Osteocyte (in vitro differentiated cells): ENCODE measurements at regions not wholly inside any gene's neighbourhood (a gene's known extent, or its start where the extent isn't known, plus 50 kb on each side); places are given as distances from the start of the nearest gene placed in this dataset.

Source experiments
- DNase-seq: peaks from one replicate; pipeline ENCODE4 v3.0.0; 2021; ENCODE audit warnings: mixed read lengths; ENCODE audit not compliant: unreplicated experiment; ENCODE audit errors: extremely low spot score
- H3K27ac Mint-ChIP-seq: one replicate; pipeline ENCODE4 v1.8.0; 2021; ENCODE audit warnings: mild to moderate bottlenecking, mixed read lengths; ENCODE audit not compliant: unreplicated experiment
- H3K27me3 Mint-ChIP-seq: one replicate; pipeline ENCODE4 v1.8.0; 2021; ENCODE audit warnings: mixed read lengths; ENCODE audit not compliant: unreplicated experiment
- H3K36me3 Mint-ChIP-seq: one replicate; pipeline ENCODE4 v1.8.0; 2021; ENCODE audit warnings: mixed read lengths; ENCODE audit not compliant: unreplicated experiment
- H3K4me1 Mint-ChIP-seq: one replicate; pipeline ENCODE4 v1.8.0; 2021; ENCODE audit warnings: mixed read lengths; ENCODE audit not compliant: unreplicated experiment
- H3K4me3 Mint-ChIP-seq: one replicate; pipeline ENCODE4 v1.8.0; 2021; ENCODE audit warnings: mild to moderate bottlenecking, moderate library complexity, mixed read lengths; ENCODE audit not compliant: unreplicated experiment
- H3K9me3 Mint-ChIP-seq: one replicate; pipeline ENCODE4 v1.8.0; 2021; ENCODE audit warnings: mixed read lengths; ENCODE audit not compliant: unreplicated experiment
- TF ChIP-seq, protein P1 (sequence below): fragments of 200-600 bp; sonication (generic); IDR thresholded peaks from 2 replicates; pipeline ENCODE4 v1.5.0; 2021; ENCODE audit warnings: antibody characterized with exemption, mild to moderate bottlenecking, moderate library complexity

DNA sequence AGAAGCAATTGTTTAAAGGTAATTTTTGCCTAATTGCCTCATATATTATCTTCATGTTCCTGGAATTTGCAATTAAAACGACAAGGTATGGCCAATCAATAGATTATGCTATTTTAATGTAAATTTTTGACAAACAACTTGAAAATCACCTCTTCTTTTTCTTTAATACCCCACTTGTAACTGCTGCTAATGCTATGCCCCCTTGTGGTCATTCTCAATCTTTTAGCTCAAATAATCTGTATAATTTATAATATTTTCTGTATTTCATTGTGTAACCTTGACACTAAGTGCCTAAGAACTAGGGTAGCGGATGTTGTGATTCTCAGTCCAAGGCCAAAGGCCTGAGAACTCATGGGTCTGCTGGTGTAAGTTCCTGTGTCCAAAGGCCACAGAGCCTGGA lies 831.7 kb upstream of the POU3F4 start:
- H3K4me1 Mint-ChIP-seq: no peaks in the 10 kb centered on the region
- H3K27ac Mint-ChIP-seq: no peak overlapping the region
- no peak for DNase-seq
- H3K4me3 Mint-ChIP-seq: no peak overlapping the region
- H3K27me3 Mint-ChIP-seq: no peaks in the 10 kb centered on the region
- TF ChIP-seq, protein P1, sequence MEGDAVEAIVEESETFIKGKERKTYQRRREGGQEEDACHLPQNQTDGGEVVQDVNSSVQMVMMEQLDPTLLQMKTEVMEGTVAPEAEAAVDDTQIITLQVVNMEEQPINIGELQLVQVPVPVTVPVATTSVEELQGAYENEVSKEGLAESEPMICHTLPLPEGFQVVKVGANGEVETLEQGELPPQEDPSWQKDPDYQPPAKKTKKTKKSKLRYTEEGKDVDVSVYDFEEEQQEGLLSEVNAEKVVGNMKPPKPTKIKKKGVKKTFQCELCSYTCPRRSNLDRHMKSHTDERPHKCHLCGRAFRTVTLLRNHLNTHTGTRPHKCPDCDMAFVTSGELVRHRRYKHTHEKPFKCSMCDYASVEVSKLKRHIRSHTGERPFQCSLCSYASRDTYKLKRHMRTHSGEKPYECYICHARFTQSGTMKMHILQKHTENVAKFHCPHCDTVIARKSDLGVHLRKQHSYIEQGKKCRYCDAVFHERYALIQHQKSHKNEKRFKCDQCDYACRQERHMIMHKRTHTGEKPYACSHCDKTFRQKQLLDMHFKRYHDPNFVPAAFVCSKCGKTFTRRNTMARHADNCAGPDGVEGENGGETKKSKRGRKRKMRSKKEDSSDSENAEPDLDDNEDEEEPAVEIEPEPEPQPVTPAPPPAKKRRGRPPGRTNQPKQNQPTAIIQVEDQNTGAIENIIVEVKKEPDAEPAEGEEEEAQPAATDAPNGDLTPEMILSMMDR: no peak
- no peaks in the 10 kb centered on the region for H3K36me3 Mint-ChIP-seq
- peaks cover 39% of the 10 kb centered on the region for H3K9me3 Mint-ChIP-seq

DNA sequence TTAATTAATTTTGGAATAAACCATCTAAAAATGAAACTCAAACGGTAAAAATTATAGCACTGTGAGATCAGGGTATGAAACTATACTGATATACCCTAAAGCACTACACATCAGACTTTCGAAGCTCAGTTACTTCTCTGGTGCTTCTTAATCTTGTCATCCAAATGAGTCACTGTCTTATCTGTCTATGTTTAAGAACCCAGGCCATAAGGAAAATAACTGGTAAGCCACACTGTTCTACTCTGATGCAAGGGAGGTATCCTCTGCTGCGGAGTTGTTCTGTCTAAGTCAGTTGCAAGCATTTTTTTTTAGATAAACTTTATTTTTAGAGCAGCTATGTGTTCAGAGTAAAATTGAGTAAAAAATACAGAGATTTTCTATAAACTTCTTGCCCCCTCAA lies 830.8 kb upstream of the POU3F4 start:
- H3K27ac Mint-ChIP-seq: no peak overlapping the region

DNA sequence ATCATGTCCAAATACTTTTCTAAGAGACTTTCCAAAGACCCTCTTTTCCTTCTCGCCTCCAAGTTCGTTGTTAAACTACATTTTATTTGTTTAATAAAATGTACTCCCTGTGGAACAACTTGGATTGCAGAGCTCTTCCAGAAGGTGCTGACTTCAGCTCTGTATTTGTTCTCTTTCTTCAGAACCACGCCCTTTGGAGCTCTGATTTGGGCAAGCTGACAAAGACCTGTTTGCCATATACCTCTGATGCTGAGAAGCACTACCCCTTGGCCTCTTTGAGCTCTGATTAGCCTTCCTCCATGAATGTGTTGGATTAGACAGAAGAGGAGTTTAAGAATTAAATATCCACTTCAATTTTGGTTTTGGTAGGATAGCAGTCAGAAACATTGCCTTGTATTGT lies 815.1 kb upstream of the POU3F4 start:
- no peaks in the 10 kb centered on the region for H3K36me3 Mint-ChIP-seq
- no peak overlapping the region for H3K27ac Mint-ChIP-seq
- H3K4me3 Mint-ChIP-seq: no peak overlapping the region

More for the DNA sequence above, 830.8 kb upstream of the POU3F4 start:
- H3K4me1 Mint-ChIP-seq: no peaks in the 10 kb centered on the region
- H3K4me3 Mint-ChIP-seq: no peak overlapping the region
- TF ChIP-seq, protein P1: no peak
- no peaks in the 10 kb centered on the region for H3K27me3 Mint-ChIP-seq
- no peak for DNase-seq
- no peaks in the 10 kb centered on the region for H3K36me3 Mint-ChIP-seq
- H3K9me3 Mint-ChIP-seq: peaks cover 36% of the 10 kb centered on the region

DNA sequence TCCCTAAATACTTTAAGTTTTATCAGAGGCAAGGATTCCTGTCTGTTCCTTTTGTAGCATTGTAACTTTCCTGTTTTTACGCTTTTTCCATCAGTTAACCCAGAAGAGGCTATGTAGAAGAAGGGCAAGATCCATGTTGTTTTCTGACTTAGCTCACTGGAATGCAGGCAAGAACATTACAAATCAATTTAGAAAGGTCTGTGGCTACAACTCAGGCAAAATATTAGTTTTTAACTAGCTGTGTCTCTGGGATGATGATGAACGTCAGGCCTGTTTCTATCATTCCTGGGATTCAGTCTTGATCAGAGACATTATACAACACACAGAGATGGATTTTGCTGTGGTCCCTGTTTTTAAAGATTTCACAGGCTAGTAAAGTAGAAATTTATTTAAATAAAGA lies 813.0 kb upstream of the POU3F4 start:
- Mint-ChIP-seq H3K9me3 (peaks cover 22% of the 10 kb centered on the region), H3K36me3 (no peaks in the 10 kb centered on the region), H3K27me3 (no peaks in the 10 kb centered on the region), H3K4me1 (no peaks in the 10 kb centered on the region), H3K4me3 (no peak overlapping the region), H3K27ac (no peak overlapping the region)
- TF ChIP-seq, protein P1: no peak
- DNase-seq: no peak

More for the DNA sequence above, 815.1 kb upstream of the POU3F4 start:
- TF ChIP-seq, protein P1: no peak
- Mint-ChIP-seq H3K27me3 (no peaks in the 10 kb centered on the region), H3K4me1 (no peaks in the 10 kb centered on the region), H3K9me3 (peaks cover 36% of the 10 kb centered on the region)
- no peak for DNase-seq

DNA sequence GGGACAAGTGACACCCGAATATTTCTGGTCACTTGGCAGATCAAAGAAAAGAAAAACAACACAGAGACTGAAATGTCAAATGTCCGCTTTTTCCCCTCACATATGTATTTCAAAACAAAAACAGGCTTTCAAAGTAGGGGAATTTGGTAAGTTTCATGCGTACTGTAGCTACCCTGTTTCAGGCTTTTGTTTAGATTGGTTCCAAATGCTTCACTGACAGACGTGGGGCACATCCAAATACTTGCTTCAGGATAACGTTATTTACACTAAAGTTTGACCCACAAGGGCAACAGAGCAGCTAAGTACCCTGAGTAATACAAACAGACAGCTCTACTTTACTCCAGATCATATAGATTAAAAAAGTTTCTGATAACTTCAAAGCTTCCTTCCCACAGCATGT lies 804.5 kb upstream of the POU3F4 start:
- TF ChIP-seq, protein P1: no peak
- H3K36me3 Mint-ChIP-seq: no peaks in the 10 kb centered on the region
- DNase-seq: no peak
- H3K4me3 Mint-ChIP-seq: no peak overlapping the region
- H3K27ac Mint-ChIP-seq: no peak overlapping the region
- H3K9me3 Mint-ChIP-seq: peaks cover 9% of the 10 kb centered on the region
- no peaks in the 10 kb centered on the region for H3K4me1 Mint-ChIP-seq
- H3K27me3 Mint-ChIP-seq: no peaks in the 10 kb centered on the region
